Gastrocnemius medialis (tissue), 4 donors: ENCODE measurements at regions not wholly inside any gene's neighbourhood (a gene's known extent, or its start where the extent isn't known, plus 50 kb on each side); places are given as distances from the start of the nearest gene placed in this dataset.

Experiments
- POLR2A ChIP-seq, 2 donors: fragments of 450-650 bp; IDR thresholded peaks; one replicate each; pipeline ENCODE4 v1.6.1; 2017; ENCODE audit warnings: antibody characterized with exemption in 2 of 2, mild to moderate bottlenecking in 2 of 2, moderate library complexity in 2 of 2
- TF ChIP-seq, protein P1 (sequence below), 5 experiments: fragments of 450-650 bp in 3 of 5; fragments of 200-600 bp in 2 of 5; sonication (generic) in 2 of 5; IDR thresholded peaks in 4 of 5; conservative IDR thresholded peaks in 1 of 5; 1 replicate in 4 of 5; 2 replicates in 1 of 5; pipeline ENCODE4 v1.5.1; 2016 to 2019; ENCODE audit warnings: antibody characterized with exemption in 5 of 5, mild to moderate bottlenecking in 3 of 5, moderate library complexity in 3 of 5

DNA sequence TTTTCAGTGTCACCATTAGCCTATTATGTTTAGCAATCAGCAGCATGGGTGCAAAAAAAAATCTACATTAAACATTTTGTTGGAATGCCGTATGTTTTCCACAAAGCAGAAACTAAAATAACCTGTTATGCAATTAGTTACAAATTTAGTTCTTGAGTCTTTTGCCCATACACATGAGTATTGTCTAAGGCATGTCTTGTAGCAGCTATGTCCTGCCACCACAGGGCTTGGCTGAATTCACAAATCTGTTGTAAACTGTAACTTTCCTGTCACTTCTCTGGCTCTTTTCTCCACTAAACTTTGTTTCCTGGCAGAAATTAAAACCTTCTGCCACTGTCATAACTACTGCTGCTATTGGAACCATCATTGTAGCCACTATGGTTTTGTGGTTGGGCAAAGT lies 277.9 kb upstream of the SPRY2 start:
- no peak for TF ChIP-seq POLR2A (IDR thresholded peaks at IDR 0.05)
- TF ChIP-seq, protein P1, sequence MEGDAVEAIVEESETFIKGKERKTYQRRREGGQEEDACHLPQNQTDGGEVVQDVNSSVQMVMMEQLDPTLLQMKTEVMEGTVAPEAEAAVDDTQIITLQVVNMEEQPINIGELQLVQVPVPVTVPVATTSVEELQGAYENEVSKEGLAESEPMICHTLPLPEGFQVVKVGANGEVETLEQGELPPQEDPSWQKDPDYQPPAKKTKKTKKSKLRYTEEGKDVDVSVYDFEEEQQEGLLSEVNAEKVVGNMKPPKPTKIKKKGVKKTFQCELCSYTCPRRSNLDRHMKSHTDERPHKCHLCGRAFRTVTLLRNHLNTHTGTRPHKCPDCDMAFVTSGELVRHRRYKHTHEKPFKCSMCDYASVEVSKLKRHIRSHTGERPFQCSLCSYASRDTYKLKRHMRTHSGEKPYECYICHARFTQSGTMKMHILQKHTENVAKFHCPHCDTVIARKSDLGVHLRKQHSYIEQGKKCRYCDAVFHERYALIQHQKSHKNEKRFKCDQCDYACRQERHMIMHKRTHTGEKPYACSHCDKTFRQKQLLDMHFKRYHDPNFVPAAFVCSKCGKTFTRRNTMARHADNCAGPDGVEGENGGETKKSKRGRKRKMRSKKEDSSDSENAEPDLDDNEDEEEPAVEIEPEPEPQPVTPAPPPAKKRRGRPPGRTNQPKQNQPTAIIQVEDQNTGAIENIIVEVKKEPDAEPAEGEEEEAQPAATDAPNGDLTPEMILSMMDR (IDR thresholded peaks at IDR 0.05 in 4 of 5, conservative IDR thresholded peaks at IDR 0.05 in 1 of 5), result no peak
